Right ventricle myocardium superior (tissue), 1 donor: ENCODE measurements at regions not wholly inside any gene's neighbourhood (a gene's known extent, or its start where the extent isn't known, plus 50 kb on each side); places are given as distances from the start of the nearest gene placed in this dataset.

Experiments used
- ATAC-seq: fragments of 200-7000 bp; cut with Tn5 transposase; one replicate; pipeline ENCODE4 v1.9.1; 2020; ENCODE audit warnings: mild to moderate bottlenecking; ENCODE audit not compliant: poor library complexity
- DNase-seq: peaks from one replicate; pipeline ENCODE4 v3.0.0-alpha.2; 2020
- intact Hi-C: fragments of 100-400 bp; cut with DNase I; formaldehyde crosslinking; loops from one replicate; pipeline ENCODE4 v1.11.2; 2022
- donor health status: DM: no; HTN: yes; CAD: no; lungs with severe emphysema.

- ATAC-seq (no peak), DNase-seq (no peak)
- intact Hi-C loops = no loop called here
These were observed 256.8 kb upstream of the IGF1R start for GRCh38 chr15:98391568-98391967.

GRCh38 chr15:98393471-98393870, 254.9 kb upstream of the IGF1R start:
- intact Hi-C loops = no loop called here
- ATAC-seq (no peak), DNase-seq (no peak)

- intact Hi-C loops = no loop called here
- DNase-seq (no peak), ATAC-seq (no peak)
These were observed 253.8 kb upstream of the IGF1R start for GRCh38 chr15:98394546-98394945.

- DNase-seq (no peak), ATAC-seq (no peak)
- intact Hi-C loops = no loop called here
These were observed 252.2 kb upstream of the IGF1R start for GRCh38 chr15:98395974-98396610.

- DNase-seq (peak; percentile 58), ATAC-seq (peak; percentile 28)
- intact Hi-C loops = no loop called here
These were observed 250.9 kb upstream of the IGF1R start for GRCh38 chr15:98397419-98397818.

GRCh38 chr15:98398056-98398455, 250.3 kb upstream of the IGF1R start:
- DNase-seq (no peak), ATAC-seq (no peak)
- intact Hi-C loops = no loop called here

GRCh38 chr15:98398886-98399285, 249.5 kb upstream of the IGF1R start:
- DNase-seq (no peak), ATAC-seq (no peak)
- intact Hi-C loops = no loop called here

GRCh38 chr15:98400120-98400519, 248.2 kb upstream of the IGF1R start:
- intact Hi-C loops = no loop called here
- DNase-seq (no peak), ATAC-seq (no peak)

- DNase-seq = peak; percentile 63
These were observed 247.3 kb upstream of the IGF1R start for GRCh38 chr15:98401029-98401428.

GRCh38 chr15:98402486-98402885, 245.9 kb upstream of the IGF1R start:
- intact Hi-C loops = no loop called here
- ATAC-seq (no peak), DNase-seq (no peak)

More at GRCh38 chr15:98401029-98401428, 247.3 kb upstream of the IGF1R start:
- intact Hi-C loops = no loop called here
- ATAC-seq = peak; percentile 88

GRCh38 chr15:98403169-98403568, 245.2 kb upstream of the IGF1R start:
- ATAC-seq = no peak
- DNase-seq = no peak
- intact Hi-C loops = no loop called here

- intact Hi-C loops = no loop called here
These were observed 244.8 kb upstream of the IGF1R start for GRCh38 chr15:98403569-98403968.

GRCh38 chr15:98405013-98405412, 243.3 kb upstream of the IGF1R start:
- no peak for DNase-seq
- intact Hi-C loops = no loop called here
- ATAC-seq = no peak

More at GRCh38 chr15:98403569-98403968, 244.8 kb upstream of the IGF1R start:
- no peak for ATAC-seq
- DNase-seq = no peak

- intact Hi-C loops = no loop called here
- DNase-seq = no peak
- no peak for ATAC-seq
These were observed 240.1 kb upstream of the IGF1R start for GRCh38 chr15:98408231-98408630.

GRCh38 chr15:98410328-98410727, 238.0 kb upstream of the IGF1R start:
- DNase-seq (no peak), ATAC-seq (no peak)
- intact Hi-C loops = no loop called here

GRCh38 chr15:98412852-98413251, 235.5 kb upstream of the IGF1R start:
- ATAC-seq (no peak), DNase-seq (no peak)
- intact Hi-C loops = no loop called here

GRCh38 chr15:98413933-98414546, 234.3 kb upstream of the IGF1R start:
- intact Hi-C loops = no loop called here
- peak; percentile 67 for DNase-seq
- peak; percentile 70 for ATAC-seq

GRCh38 chr15:98416222-98416855, 232.0 kb upstream of the IGF1R start:
- ATAC-seq (peak; percentile 11), DNase-seq (no peak)
- intact Hi-C loops = no loop called here

GRCh38 chr15:98417346-98417745, 231.0 kb upstream of the IGF1R start:
- no peak for DNase-seq
- ATAC-seq = no peak
- intact Hi-C loops = no loop called here

- ATAC-seq (no peak), DNase-seq (no peak)
- intact Hi-C loops = no loop called here
These were observed 230.2 kb upstream of the IGF1R start for GRCh38 chr15:98418122-98418521.
